GM23338 (cell line): ENCODE measurements at regions not wholly inside any gene's neighbourhood (a gene's known extent, or its start where the extent isn't known, plus 50 kb on each side); places are given as distances from the start of the nearest gene placed in this dataset.

Source experiments
- ATAC-seq: fragments of 200-7000 bp; cut with Tn5 transposase; 3 replicates; pipeline ENCODE4 v1.9.1; 2020
- DNase-seq: peaks from one replicate; pipeline ENCODE4 v3.0.0-alpha.2; 2015; ENCODE audit warnings: low spot score
- H2AFZ ChIP-seq: fragments of 200-600 bp; sonication (generic); 2 replicates; pipeline ENCODE4 v1.8.0; 2016; ENCODE audit warnings: antibody characterized with exemption, mild to moderate bottlenecking, moderate library complexity
- H3F3A ChIP-seq: fragments of 200-600 bp; sonication (generic); replicated peaks from 2 replicates; pipeline ENCODE4 v1.8.0; 2017; ENCODE audit warnings: antibody characterized with exemption, mixed run types, low read depth
- H3K27ac ChIP-seq: fragments of 200-600 bp; sonication (generic); 2 replicates; pipeline ENCODE4 v1.6.1; 2016; ENCODE audit warnings: low read depth
- H3K27me3 ChIP-seq: fragments of 200-600 bp; sonication (generic); 2 replicates; pipeline ENCODE4 v1.8.0; 2016; ENCODE audit warnings: mild to moderate bottlenecking, mixed run types, moderate library complexity; ENCODE audit not compliant: insufficient read depth
- H3K36me3 ChIP-seq: fragments of 200-600 bp; sonication (generic); 2 replicates; pipeline ENCODE4 v1.8.0; 2016; ENCODE audit warnings: mild to moderate bottlenecking; ENCODE audit not compliant: insufficient read depth
- H3K4me1 ChIP-seq: fragments of 200-600 bp; sonication (generic); 2 replicates; pipeline ENCODE4 v1.8.0; 2016; ENCODE audit warnings: mild to moderate bottlenecking, moderate library complexity; ENCODE audit not compliant: insufficient read depth
- H3K4me2 ChIP-seq: fragments of 200-600 bp; sonication (generic); 2 replicates; pipeline ENCODE4 v1.7.1; 2017; ENCODE audit warnings: mixed run types
- H3K4me3 ChIP-seq: fragments of 200-600 bp; sonication (generic); 2 replicates; pipeline ENCODE4 v1.6.1; 2016; ENCODE audit warnings: mixed run types
- H3K79me2 ChIP-seq: fragments of 200-600 bp; sonication (generic); replicated peaks from 2 replicates; pipeline ENCODE4 v1.8.0; 2017; ENCODE audit warnings: mild to moderate bottlenecking; ENCODE audit not compliant: insufficient read depth
- H3K9me2 ChIP-seq: fragments of 200-600 bp; sonication (generic); 2 replicates; pipeline ENCODE4 v1.8.0; 2017; ENCODE audit not compliant: insufficient read depth
- H4K20me1 ChIP-seq: fragments of 200-600 bp; sonication (generic); replicated peaks from 2 replicates; pipeline ENCODE4 v1.8.0; 2017; ENCODE audit warnings: mild to moderate bottlenecking; ENCODE audit not compliant: insufficient read depth
- H3K27ac Mint-ChIP-seq: 2 replicates; pipeline ENCODE4 v1.8.0; 2020; ENCODE audit warnings: inconsistent platforms, mild to moderate bottlenecking, moderate library complexity, mixed read lengths
- H3K27me3 Mint-ChIP-seq: 3 replicates; pipeline ENCODE4 v1.8.0; 2022; ENCODE audit warnings: low read depth, mild to moderate bottlenecking, moderate library complexity, mixed read lengths, inconsistent platforms; ENCODE audit not compliant: insufficient read depth, poor library complexity
- H3K36me3 Mint-ChIP-seq: 3 replicates; pipeline ENCODE4 v1.8.0; 2021; ENCODE audit warnings: low read depth, mild to moderate bottlenecking, inconsistent platforms, moderate library complexity, mixed read lengths
- H3K4me1 Mint-ChIP-seq: 3 replicates; pipeline ENCODE4 v1.8.0; 2020; ENCODE audit warnings: mild to moderate bottlenecking, inconsistent platforms, mixed read lengths
- H3K4me3 Mint-ChIP-seq: 3 replicates; pipeline ENCODE4 v1.8.0; 2021; ENCODE audit warnings: moderate library complexity, mild to moderate bottlenecking, inconsistent platforms, mixed read lengths
- H3K9me3 Mint-ChIP-seq: 3 replicates; pipeline ENCODE4 v1.8.0; 2020; ENCODE audit warnings: moderate library complexity, mild to moderate bottlenecking, inconsistent platforms, mixed read lengths
- CREB1 ChIP-seq: fragments of 250-450 bp; sonication (Bioruptor Pico); IDR thresholded peaks from 2 replicates; pipeline ENCODE4 v1.5.0; 2020; ENCODE audit warnings: low read depth, mild to moderate bottlenecking, moderate library complexity
- EZH2 ChIP-seq: fragments of 200-600 bp; sonication (generic); IDR thresholded peaks from one replicate; pipeline ENCODE4 v1.8.0; 2017; ENCODE audit warnings: antibody characterized with exemption, mild to moderate bottlenecking, low read depth; ENCODE audit not compliant: unreplicated experiment
- EZH2phosphoT487 ChIP-seq: fragments of 200-600 bp; sonication (generic); IDR thresholded peaks from one replicate; pipeline ENCODE4 v1.8.1; 2018; ENCODE audit warnings: antibody characterized with exemption; ENCODE audit not compliant: unreplicated experiment
- JUNB ChIP-seq: IDR thresholded peaks from one replicate; pipeline ENCODE4 v1.6.1; 2016; ENCODE audit warnings: antibody characterized with exemption; ENCODE audit not compliant: unreplicated experiment
- NANOG ChIP-seq: IDR thresholded peaks from 2 replicates; pipeline ENCODE4 v1.6.1; 2016; ENCODE audit warnings: antibody characterized with exemption, borderline replicate concordance
- POLR2AphosphoS5 ChIP-seq: IDR thresholded peaks from 2 replicates; pipeline ENCODE4 v1.6.1; 2016; ENCODE audit warnings: antibody characterized with exemption, low read depth
- STAT1 ChIP-seq: IDR thresholded peaks from one replicate; pipeline ENCODE4 v1.6.1; 2016; ENCODE audit warnings: antibody characterized with exemption; ENCODE audit not compliant: unreplicated experiment
- ZNF114 ChIP-seq: fragments of 250-450 bp; sonication (Bioruptor Pico); IDR thresholded peaks from 2 replicates; pipeline ENCODE4 v1.5.0; 2020; ENCODE audit warnings: mild to moderate bottlenecking, moderate library complexity
- ZNF331 ChIP-seq: fragments of 250-450 bp; sonication (Bioruptor Pico); IDR thresholded peaks from 2 replicates; pipeline ENCODE4 v1.5.0; 2020; ENCODE audit warnings: low read depth, mild to moderate bottlenecking, moderate library complexity
- TF ChIP-seq, protein P1 (sequence below): IDR thresholded peaks from 2 replicates; pipeline ENCODE4 v1.6.1; 2016; ENCODE audit warnings: antibody characterized with exemption
- TF ChIP-seq, protein P2 (sequence below): fragments of 250-450 bp; sonication (Bioruptor Pico); IDR thresholded peaks from 2 replicates; pipeline ENCODE4 v1.5.0; 2020; ENCODE audit warnings: mild to moderate bottlenecking, moderate library complexity
- TF ChIP-seq, protein P3 (sequence below): IDR thresholded peaks from one replicate; pipeline ENCODE4 v1.6.1; 2018; ENCODE audit warnings: antibody characterized with exemption; ENCODE audit not compliant: unreplicated experiment
- TF ChIP-seq, protein P4 (sequence below), 2 experiments: fragments of 200-600 bp in 1 of 2; sonication (generic) in 1 of 2; conservative IDR thresholded peaks; 2 replicates each; pipeline versions ENCODE4 v1.5.1 to v1.6.1; 2016 to 2017; ENCODE audit warnings: antibody characterized with exemption in 2 of 2, low read depth in 2 of 2, mild to moderate bottlenecking in 2 of 2, moderate library complexity in 1 of 2

DNA sequence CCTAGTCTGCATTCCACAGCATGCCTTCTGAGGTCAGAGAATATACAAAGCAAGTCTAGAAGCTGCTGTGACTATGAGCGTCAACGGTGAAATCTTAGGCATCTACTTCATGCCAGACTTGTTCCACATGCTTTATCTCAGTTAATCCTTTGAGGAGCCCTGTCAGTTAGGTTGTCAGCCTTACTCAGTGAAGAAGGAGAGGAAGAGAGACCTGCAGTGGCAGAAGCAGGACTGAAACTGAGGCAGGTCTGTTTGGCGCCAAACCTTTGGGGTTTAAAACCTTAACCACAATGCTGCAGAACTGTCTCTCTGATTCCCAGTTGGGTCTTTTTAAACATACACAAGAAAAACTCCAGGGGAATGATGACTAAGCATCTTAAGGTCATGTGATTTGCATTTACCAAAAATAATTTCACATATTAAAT is 139.0 kb upstream of the LIPC start:
- peaks cover 16% of the 10 kb centered on the region for H3K36me3 Mint-ChIP-seq
- Histone ChIP-seq H3F3A (no peaks in the 10 kb centered on the region), H3K27ac (no peak overlapping the region), H3K9me2 (no peaks in the 10 kb centered on the region), H3K36me3 (no peaks in the 10 kb centered on the region), H3K79me2 (no peaks in the 10 kb centered on the region), H3K4me3 (no peak overlapping the region), H3K27me3 (no peaks in the 10 kb centered on the region), H3K4me2 (no peak overlapping the region), H2AFZ (no peak overlapping the region), H3K4me1 (peaks cover 13% of the 10 kb centered on the region; the same call in 1 of the 2 replicates), H4K20me1 (no peaks in the 10 kb centered on the region)
- H3K27ac Mint-ChIP-seq = no peak overlapping the region
- no peaks in the 10 kb centered on the region for H3K27me3 Mint-ChIP-seq
- H3K4me3 Mint-ChIP-seq = no peak overlapping the region
- DNase-seq = no peak
- TF ChIP-seq EZH2 = no peak
- no peak for TF ChIP-seq STAT1
- no peak for TF ChIP-seq CREB1 (CRISPR knock-in tag)
- TF ChIP-seq, protein P1, sequence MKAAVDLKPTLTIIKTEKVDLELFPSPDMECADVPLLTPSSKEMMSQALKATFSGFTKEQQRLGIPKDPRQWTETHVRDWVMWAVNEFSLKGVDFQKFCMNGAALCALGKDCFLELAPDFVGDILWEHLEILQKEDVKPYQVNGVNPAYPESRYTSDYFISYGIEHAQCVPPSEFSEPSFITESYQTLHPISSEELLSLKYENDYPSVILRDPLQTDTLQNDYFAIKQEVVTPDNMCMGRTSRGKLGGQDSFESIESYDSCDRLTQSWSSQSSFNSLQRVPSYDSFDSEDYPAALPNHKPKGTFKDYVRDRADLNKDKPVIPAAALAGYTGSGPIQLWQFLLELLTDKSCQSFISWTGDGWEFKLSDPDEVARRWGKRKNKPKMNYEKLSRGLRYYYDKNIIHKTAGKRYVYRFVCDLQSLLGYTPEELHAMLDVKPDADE = no peak
- TF ChIP-seq NANOG = no peak
- no peak for TF ChIP-seq JUNB
- TF ChIP-seq, protein P2, sequence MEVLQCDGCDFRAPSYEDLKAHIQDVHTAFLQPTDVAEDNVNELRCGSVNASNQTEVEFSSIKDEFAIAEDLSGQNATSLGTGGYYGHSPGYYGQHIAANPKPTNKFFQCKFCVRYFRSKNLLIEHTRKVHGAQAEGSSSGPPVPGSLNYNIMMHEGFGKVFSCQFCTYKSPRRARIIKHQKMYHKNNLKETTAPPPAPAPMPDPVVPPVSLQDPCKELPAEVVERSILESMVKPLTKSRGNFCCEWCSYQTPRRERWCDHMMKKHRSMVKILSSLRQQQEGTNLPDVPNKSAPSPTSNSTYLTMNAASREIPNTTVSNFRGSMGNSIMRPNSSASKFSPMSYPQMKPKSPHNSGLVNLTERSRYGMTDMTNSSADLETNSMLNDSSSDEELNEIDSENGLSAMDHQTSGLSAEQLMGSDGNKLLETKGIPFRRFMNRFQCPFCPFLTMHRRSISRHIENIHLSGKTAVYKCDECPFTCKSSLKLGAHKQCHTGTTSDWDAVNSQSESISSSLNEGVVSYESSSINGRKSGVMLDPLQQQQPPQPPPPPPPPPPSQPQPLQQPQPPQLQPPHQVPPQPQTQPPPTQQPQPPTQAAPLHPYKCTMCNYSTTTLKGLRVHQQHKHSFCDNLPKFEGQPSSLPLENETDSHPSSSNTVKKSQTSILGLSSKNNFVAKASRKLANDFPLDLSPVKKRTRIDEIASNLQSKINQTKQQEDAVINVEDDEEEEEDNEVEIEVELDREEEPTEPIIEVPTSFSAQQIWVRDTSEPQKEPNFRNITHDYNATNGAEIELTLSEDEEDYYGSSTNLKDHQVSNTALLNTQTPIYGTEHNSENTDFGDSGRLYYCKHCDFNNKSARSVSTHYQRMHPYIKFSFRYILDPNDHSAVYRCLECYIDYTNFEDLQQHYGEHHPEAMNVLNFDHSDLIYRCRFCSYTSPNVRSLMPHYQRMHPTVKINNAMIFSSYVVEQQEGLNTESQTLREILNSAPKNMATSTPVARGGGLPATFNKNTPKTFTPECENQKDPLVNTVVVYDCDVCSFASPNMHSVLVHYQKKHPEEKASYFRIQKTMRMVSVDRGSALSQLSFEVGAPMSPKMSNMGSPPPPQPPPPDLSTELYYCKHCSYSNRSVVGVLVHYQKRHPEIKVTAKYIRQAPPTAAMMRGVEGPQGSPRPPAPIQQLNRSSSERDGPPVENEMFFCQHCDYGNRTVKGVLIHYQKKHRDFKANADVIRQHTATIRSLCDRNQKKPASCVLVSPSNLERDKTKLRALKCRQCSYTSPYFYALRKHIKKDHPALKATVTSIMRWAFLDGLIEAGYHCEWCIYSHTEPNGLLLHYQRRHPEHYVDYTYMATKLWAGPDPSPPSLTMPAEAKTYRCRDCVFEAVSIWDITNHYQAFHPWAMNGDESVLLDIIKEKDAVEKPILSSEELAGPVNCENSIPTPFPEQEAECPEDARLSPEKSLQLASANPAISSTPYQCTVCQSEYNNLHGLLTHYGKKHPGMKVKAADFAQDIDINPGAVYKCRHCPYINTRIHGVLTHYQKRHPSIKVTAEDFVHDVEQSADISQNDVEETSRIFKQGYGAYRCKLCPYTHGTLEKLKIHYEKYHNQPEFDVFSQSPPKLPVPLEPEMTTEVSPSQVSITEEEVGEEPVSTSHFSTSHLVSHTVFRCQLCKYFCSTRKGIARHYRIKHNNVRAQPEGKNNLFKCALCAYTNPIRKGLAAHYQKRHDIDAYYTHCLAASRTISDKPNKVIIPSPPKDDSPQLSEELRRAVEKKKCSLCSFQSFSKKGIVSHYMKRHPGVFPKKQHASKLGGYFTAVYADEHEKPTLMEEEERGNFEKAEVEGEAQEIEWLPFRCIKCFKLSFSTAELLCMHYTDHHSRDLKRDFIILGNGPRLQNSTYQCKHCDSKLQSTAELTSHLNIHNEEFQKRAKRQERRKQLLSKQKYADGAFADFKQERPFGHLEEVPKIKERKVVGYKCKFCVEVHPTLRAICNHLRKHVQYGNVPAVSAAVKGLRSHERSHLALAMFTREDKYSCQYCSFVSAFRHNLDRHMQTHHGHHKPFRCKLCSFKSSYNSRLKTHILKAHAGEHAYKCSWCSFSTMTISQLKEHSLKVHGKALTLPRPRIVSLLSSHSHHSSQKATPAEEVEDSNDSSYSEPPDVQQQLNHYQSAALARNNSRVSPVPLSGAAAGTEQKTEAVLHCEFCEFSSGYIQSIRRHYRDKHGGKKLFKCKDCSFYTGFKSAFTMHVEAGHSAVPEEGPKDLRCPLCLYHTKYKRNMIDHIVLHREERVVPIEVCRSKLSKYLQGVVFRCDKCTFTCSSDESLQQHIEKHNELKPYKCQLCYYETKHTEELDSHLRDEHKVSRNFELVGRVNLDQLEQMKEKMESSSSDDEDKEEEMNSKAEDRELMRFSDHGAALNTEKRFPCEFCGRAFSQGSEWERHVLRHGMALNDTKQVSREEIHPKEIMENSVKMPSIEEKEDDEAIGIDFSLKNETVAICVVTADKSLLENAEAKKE (CRISPR knock-in tag) = no peak
- TF ChIP-seq POLR2AphosphoS5 = no peak
- TF ChIP-seq ZNF114 (CRISPR knock-in tag) = no peak
- no peak for TF ChIP-seq EZH2phosphoT487
- TF ChIP-seq, protein P3, sequence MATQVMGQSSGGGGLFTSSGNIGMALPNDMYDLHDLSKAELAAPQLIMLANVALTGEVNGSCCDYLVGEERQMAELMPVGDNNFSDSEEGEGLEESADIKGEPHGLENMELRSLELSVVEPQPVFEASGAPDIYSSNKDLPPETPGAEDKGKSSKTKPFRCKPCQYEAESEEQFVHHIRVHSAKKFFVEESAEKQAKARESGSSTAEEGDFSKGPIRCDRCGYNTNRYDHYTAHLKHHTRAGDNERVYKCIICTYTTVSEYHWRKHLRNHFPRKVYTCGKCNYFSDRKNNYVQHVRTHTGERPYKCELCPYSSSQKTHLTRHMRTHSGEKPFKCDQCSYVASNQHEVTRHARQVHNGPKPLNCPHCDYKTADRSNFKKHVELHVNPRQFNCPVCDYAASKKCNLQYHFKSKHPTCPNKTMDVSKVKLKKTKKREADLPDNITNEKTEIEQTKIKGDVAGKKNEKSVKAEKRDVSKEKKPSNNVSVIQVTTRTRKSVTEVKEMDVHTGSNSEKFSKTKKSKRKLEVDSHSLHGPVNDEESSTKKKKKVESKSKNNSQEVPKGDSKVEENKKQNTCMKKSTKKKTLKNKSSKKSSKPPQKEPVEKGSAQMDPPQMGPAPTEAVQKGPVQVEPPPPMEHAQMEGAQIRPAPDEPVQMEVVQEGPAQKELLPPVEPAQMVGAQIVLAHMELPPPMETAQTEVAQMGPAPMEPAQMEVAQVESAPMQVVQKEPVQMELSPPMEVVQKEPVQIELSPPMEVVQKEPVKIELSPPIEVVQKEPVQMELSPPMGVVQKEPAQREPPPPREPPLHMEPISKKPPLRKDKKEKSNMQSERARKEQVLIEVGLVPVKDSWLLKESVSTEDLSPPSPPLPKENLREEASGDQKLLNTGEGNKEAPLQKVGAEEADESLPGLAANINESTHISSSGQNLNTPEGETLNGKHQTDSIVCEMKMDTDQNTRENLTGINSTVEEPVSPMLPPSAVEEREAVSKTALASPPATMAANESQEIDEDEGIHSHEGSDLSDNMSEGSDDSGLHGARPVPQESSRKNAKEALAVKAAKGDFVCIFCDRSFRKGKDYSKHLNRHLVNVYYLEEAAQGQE = no peak
- no peak for TF ChIP-seq ZNF331 (CRISPR knock-in tag)
- TF ChIP-seq, protein P4, sequence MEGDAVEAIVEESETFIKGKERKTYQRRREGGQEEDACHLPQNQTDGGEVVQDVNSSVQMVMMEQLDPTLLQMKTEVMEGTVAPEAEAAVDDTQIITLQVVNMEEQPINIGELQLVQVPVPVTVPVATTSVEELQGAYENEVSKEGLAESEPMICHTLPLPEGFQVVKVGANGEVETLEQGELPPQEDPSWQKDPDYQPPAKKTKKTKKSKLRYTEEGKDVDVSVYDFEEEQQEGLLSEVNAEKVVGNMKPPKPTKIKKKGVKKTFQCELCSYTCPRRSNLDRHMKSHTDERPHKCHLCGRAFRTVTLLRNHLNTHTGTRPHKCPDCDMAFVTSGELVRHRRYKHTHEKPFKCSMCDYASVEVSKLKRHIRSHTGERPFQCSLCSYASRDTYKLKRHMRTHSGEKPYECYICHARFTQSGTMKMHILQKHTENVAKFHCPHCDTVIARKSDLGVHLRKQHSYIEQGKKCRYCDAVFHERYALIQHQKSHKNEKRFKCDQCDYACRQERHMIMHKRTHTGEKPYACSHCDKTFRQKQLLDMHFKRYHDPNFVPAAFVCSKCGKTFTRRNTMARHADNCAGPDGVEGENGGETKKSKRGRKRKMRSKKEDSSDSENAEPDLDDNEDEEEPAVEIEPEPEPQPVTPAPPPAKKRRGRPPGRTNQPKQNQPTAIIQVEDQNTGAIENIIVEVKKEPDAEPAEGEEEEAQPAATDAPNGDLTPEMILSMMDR (conservative IDR thresholded peaks at IDR 0.05; ENCODE audit: low read depth in 2 of 2) = no peak
- H3K4me1 Mint-ChIP-seq = peaks cover 23% of the 10 kb centered on the region
- peaks cover 23% of the 10 kb centered on the region; the same call in 2 of the 3 replicates for H3K9me3 Mint-ChIP-seq
- ATAC-seq = no peak
